A549 (cell line): ENCODE measurements at regions not wholly inside any gene's neighbourhood (a gene's known extent, or its start where the extent isn't known, plus 50 kb on each side); places are given as distances from the start of the nearest gene placed in this dataset.

Experiments used
- ATAC-seq, 2 experiments: fragments of 200-7000 bp in 1 of 2; fragments of >200 bp in 1 of 2; cut with Nextera tagmentation in 1 of 2; cut with Tn5 transposase in 1 of 2; 3 replicates each; pipeline versions ENCODE4 v1.8.0 to v1.9.1; 2018 to 2020; ENCODE audit warnings: mild to moderate bottlenecking in 1 of 2, moderate library complexity in 1 of 2
- CTCF ChIA-PET: fragments of 300-600 bp; sonication (Branson Sonifier 250); formaldehyde crosslinking; extraction: SDS; loops from one replicate; lab custom pipeline; 2021; ENCODE audit warnings: antibody characterized with exemption, inconsistent platforms; lab: Yijun Ruan, JAX
- POLR2A ChIA-PET: fragments of 350-600 bp; formaldehyde crosslinking; extraction: SDS; loops from one replicate; lab custom pipeline; 2021; ENCODE audit warnings: antibody characterized with exemption, inconsistent platforms; lab: Yijun Ruan, JAX
- DNase-seq, 2 experiments: peaks; one replicate each; pipeline versions ENCODE4 v3.0.0 to v3.0.0-alpha.2; 2011 to 2016; ENCODE audit warnings: low read depth in 1 of 2, low spot score in 1 of 2
- FAIRE-seq: peaks from 2 replicates; lab custom pipeline; 2011; peaks lifted over from hg19 to GRCh38; lab: Jason Lieb, UNC
- H3K27ac ChIP-seq, 2 experiments: fragments of >200 bp; sonication (Bioruptor Twin); formaldehyde crosslinking; 3 replicates each; pipeline ENCODE4 v1.5.1; 2016 to 2017
- H3K4me1 ChIP-seq: fragments of >200 bp; sonication (Bioruptor Twin); formaldehyde crosslinking; 3 replicates; pipeline ENCODE4 v1.6.1; 2016
- H3K4me2 ChIP-seq: fragments of >200 bp; sonication (Bioruptor Twin); formaldehyde crosslinking; 3 replicates; pipeline ENCODE4 v1.6.1; 2016
- H3K4me3 ChIP-seq: fragments of >200 bp; sonication (Bioruptor Twin); formaldehyde crosslinking; 3 replicates; pipeline ENCODE4 v1.5.1; 2016
- H3K9me3 ChIP-seq: fragments of >200 bp; sonication (Bioruptor Twin); formaldehyde crosslinking; 3 replicates; pipeline ENCODE4 v1.6.1; 2016
- BHLHE40 ChIP-seq: IDR thresholded peaks from 2 replicates; pipeline ENCODE4 v1.6.1; 2012; ENCODE audit warnings: low read depth, low read length, inconsistent platforms
- CBX2 ChIP-seq: fragments of 200-600 bp; sonication (generic); IDR thresholded peaks from 2 replicates; pipeline ENCODE4 v1.6.1; 2016; ENCODE audit warnings: low read depth, mild to moderate bottlenecking, borderline replicate concordance
- CEBPB ChIP-seq, 2 experiments: fragments of >200 bp in 1 of 2; sonication (Bioruptor Twin) in 1 of 2; formaldehyde crosslinking in 1 of 2; IDR thresholded peaks; 2 replicates each; pipeline ENCODE4 v1.6.1; 2012 to 2016
- CHD2 ChIP-seq: fragments of 150-350 bp; IDR thresholded peaks from 2 replicates; pipeline ENCODE4 v1.6.1; 2014; ENCODE audit warnings: low read length; ENCODE audit not compliant: partially characterized antibody
- CTCF ChIP-seq: fragments of >200 bp; sonication (Bioruptor Twin); formaldehyde crosslinking; IDR thresholded peaks from 3 replicates; pipeline ENCODE4 v1.5.1; 2016
- ESRRA ChIP-seq: fragments of 150-350 bp; IDR thresholded peaks from 2 replicates; pipeline ENCODE4 v1.6.1; 2014; ENCODE audit warnings: mild to moderate bottlenecking, low read length, borderline replicate concordance
- FOSB ChIP-seq: fragments of 250-450 bp; sonication (Bioruptor Pico); IDR thresholded peaks from 2 replicates; pipeline ENCODE4 v1.5.0; 2020; ENCODE audit warnings: mild to moderate bottlenecking, moderate library complexity
- FOSL2 ChIP-seq, 2 experiments: fragments of 450-650 bp in 1 of 2; fragments of >200 bp in 1 of 2; sonication (Bioruptor Twin) in 1 of 2; formaldehyde crosslinking; IDR thresholded peaks; 2 replicates each; pipeline versions ENCODE4 v1.5.0 to v1.6.1; 2016 to 2020; ENCODE audit warnings: mild to moderate bottlenecking in 1 of 2, moderate library complexity in 1 of 2
- FOXS1 ChIP-seq: fragments of 250-450 bp; sonication (Bioruptor Pico); IDR thresholded peaks from 2 replicates; pipeline ENCODE4 v1.5.0; 2020; ENCODE audit warnings: mild to moderate bottlenecking, moderate library complexity
- HOXB13 ChIP-seq: fragments of 250-450 bp; sonication (Bioruptor Pico); IDR thresholded peaks from 2 replicates; pipeline ENCODE4 v1.5.0; 2020; ENCODE audit warnings: low read depth, mild to moderate bottlenecking, moderate library complexity
- HOXB5 ChIP-seq: fragments of 250-450 bp; sonication (Bioruptor Pico); IDR thresholded peaks from 2 replicates; pipeline ENCODE4 v1.5.0; 2020; ENCODE audit warnings: mild to moderate bottlenecking, moderate library complexity
- MAX ChIP-seq: IDR thresholded peaks from 2 replicates; pipeline ENCODE4 v1.6.1; 2012
- MAZ ChIP-seq: fragments of 150-350 bp; IDR thresholded peaks from 2 replicates; pipeline ENCODE4 v1.6.1; 2014; ENCODE audit warnings: antibody characterized with exemption, low read depth, low read length, borderline replicate concordance
- NPAS2 ChIP-seq: fragments of 250-450 bp; sonication (Bioruptor Pico); IDR thresholded peaks from 2 replicates; pipeline ENCODE4 v1.8.0; 2022; ENCODE audit warnings: mild to moderate bottlenecking, moderate library complexity, borderline replicate concordance
- PBX3 ChIP-seq: IDR thresholded peaks from 2 replicates; pipeline ENCODE4 v1.6.1; 2012
- RAD21 ChIP-seq, 2 experiments: fragments of >200 bp in 1 of 2; sonication (Bioruptor Twin) in 1 of 2; formaldehyde crosslinking in 1 of 2; IDR thresholded peaks in 1 of 2; conservative IDR thresholded peaks in 1 of 2; 2 replicates in 1 of 2; 3 replicates in 1 of 2; pipeline ENCODE4 v1.6.1; 2012 to 2018; ENCODE audit warnings: inconsistent platforms in 1 of 2
- RFX5 ChIP-seq: fragments of 450-650 bp; IDR thresholded peaks from 2 replicates; pipeline ENCODE4 v1.7.1; 2014; ENCODE audit warnings: antibody characterized with exemption, mild to moderate bottlenecking, moderate library complexity
- SMC3 ChIP-seq: fragments of >200 bp; sonication (Bioruptor Twin); formaldehyde crosslinking; IDR thresholded peaks from 3 replicates; pipeline ENCODE4 v1.6.1; 2018; ENCODE audit warnings: inconsistent platforms
- SREBF2 ChIP-seq: fragments of 450-650 bp; IDR thresholded peaks from 2 replicates; pipeline ENCODE4 v1.6.1; 2014; ENCODE audit warnings: mild to moderate bottlenecking, moderate library complexity
- TP53 ChIP-seq: fragments of 250-450 bp; sonication (Bioruptor Pico); IDR thresholded peaks from 2 replicates; pipeline ENCODE4 v1.5.0; 2021; ENCODE audit warnings: mild to moderate bottlenecking, moderate library complexity
- ZC3H11A ChIP-seq: fragments of 450-650 bp; IDR thresholded peaks from 2 replicates; pipeline ENCODE4 v1.6.1; 2014; ENCODE audit warnings: antibody characterized with exemption, mild to moderate bottlenecking
- ZSCAN20 ChIP-seq: fragments of 250-450 bp; sonication (Bioruptor Pico); IDR thresholded peaks from 2 replicates; pipeline ENCODE4 v1.8.0; 2022; ENCODE audit warnings: mild to moderate bottlenecking, moderate library complexity
- WGBS: methylation state at CpG from one replicate; pipeline ENCODE4 v1.1.6; 2017; ENCODE audit errors: missing lambda C conversion rate; 5-methylcytosine and 5-hydroxymethylcytosine counted together

GRCh38 chr6:56403745-56404144, 156.4 kb upstream of the COL21A1 start:
- no peak for TF ChIP-seq HOXB13
- no peak for TF ChIP-seq CTCF
- no peak for TF ChIP-seq MAZ
- TF ChIP-seq HOXB5 (CRISPR knock-in tag) = no peak
- no peak for TF ChIP-seq PBX3
- TF ChIP-seq RFX5 = no peak
- no peak for TF ChIP-seq BHLHE40
- TF ChIP-seq CHD2 = no peak
- no peak for TF ChIP-seq CBX2
- TF ChIP-seq CEBPB (IDR thresholded peaks at IDR 0.05) = no peak
- no peak for TF ChIP-seq SREBF2
- H3K4me2 ChIP-seq = no peak overlapping the region
- no peak overlapping the region for H3K4me3 ChIP-seq
- H3K9me3 ChIP-seq = peaks cover 13% of the 10 kb centered on the region
- ATAC-seq = no peak
- WGBS = 96% methylated on average over 2 of the region's 2 CpGs
- H3K4me1 ChIP-seq = peaks cover 16% of the 10 kb centered on the region
- FAIRE-seq = no peak
- POLR2A ChIA-PET = no interaction called here
- CTCF ChIA-PET = no interaction called here
- no peak for DNase-seq
- no peak overlapping the region for H3K27ac ChIP-seq

- ChIA-PET CTCF (no interaction called here), POLR2A (no interaction called here)
- Histone ChIP-seq H3K4me2 (no peak overlapping the region), H3K27ac (no peak overlapping the region), H3K4me1 (peaks cover 20% of the 10 kb centered on the region), H3K4me3 (no peak overlapping the region), H3K9me3 (peaks cover 13% of the 10 kb centered on the region)
- WGBS = 88% methylated on average over 1 of the region's 1 CpG
- ATAC-seq (no peak), DNase-seq (no peak), FAIRE-seq (no peak)
- no peak for TF ChIP-seq HOXB13
- TF ChIP-seq FOXS1 (CRISPR knock-in tag) = no peak
- TF ChIP-seq SMC3 = no peak
- no peak for TF ChIP-seq CBX2
- TF ChIP-seq SREBF2 = no peak
- no peak for TF ChIP-seq FOSL2 (IDR thresholded peaks at IDR 0.05)
- TF ChIP-seq FOSL2 (CRISPR knock-in tag; IDR thresholded peaks at IDR 0.05) = no peak
- TF ChIP-seq CHD2 = no peak
- no peak for TF ChIP-seq NPAS2 (CRISPR knock-in tag)
- TF ChIP-seq ESRRA = no peak
- TF ChIP-seq ZC3H11A = no peak
- no peak for TF ChIP-seq ZSCAN20 (CRISPR knock-in tag)
- no peak for TF ChIP-seq TP53 (CRISPR knock-in tag)
- no peak for TF ChIP-seq RAD21 (conservative IDR thresholded peaks at IDR 0.05 in 1 of 2, IDR thresholded peaks at IDR 0.05 in 1 of 2)
- no peak for TF ChIP-seq FOSB (CRISPR knock-in tag)
- no peak for TF ChIP-seq MAX
- TF ChIP-seq RFX5 = no peak
These were observed 154.2 kb upstream of the COL21A1 start for GRCh38 chr6:56401477-56402070.
